Endodermal cell (in vitro differentiated cells): ENCODE measurements at regions not wholly inside any gene's neighbourhood (a gene's known extent, or its start where the extent isn't known, plus 50 kb on each side); places are given as distances from the start of the nearest gene placed in this dataset.

Experiments used
- DNase-seq: peaks from one replicate; pipeline ENCODE4 v3.0.0-alpha.2; 2017
- H3K27ac ChIP-seq: 2 replicates; pipeline ENCODE4 v1.5.1; 2013; ENCODE audit warnings: mild to moderate bottlenecking, low read depth, low read length, moderate library complexity
- H3K27me3 ChIP-seq: 2 replicates; pipeline ENCODE4 v1.6.1; 2013; ENCODE audit warnings: mild to moderate bottlenecking, low read length, moderate library complexity; ENCODE audit not compliant: insufficient read depth, control insufficient read depth, poor library complexity, severe bottlenecking
- H3K36me3 ChIP-seq: 2 replicates; pipeline ENCODE4 v1.7.0; 2013; ENCODE audit warnings: mild to moderate bottlenecking, low read length, moderate library complexity; ENCODE audit not compliant: control insufficient read depth, insufficient read depth
- H3K4me1 ChIP-seq: one replicate; pipeline ENCODE4 v1.7.0; 2013; ENCODE audit warnings: low read length; ENCODE audit not compliant: control insufficient read depth, insufficient read depth
- H3K4me3 ChIP-seq: 2 replicates; pipeline ENCODE4 v1.5.1; 2013; ENCODE audit warnings: mild to moderate bottlenecking, low read length, moderate library complexity
- H3K9ac ChIP-seq: 2 replicates; pipeline ENCODE4 v1.6.1; 2013; ENCODE audit warnings: mild to moderate bottlenecking, low read length, moderate library complexity; ENCODE audit not compliant: poor library complexity, severe bottlenecking; ENCODE audit errors: extremely low read depth
- H3K9me3 ChIP-seq: 2 replicates; pipeline ENCODE4 v1.6.1; 2013; ENCODE audit warnings: mild to moderate bottlenecking, low read length, moderate library complexity; ENCODE audit not compliant: control insufficient read depth
- H3K27ac Mint-ChIP-seq: 2 replicates; pipeline ENCODE4 v1.8.0; 2020; ENCODE audit warnings: mixed read lengths
- H3K27me3 Mint-ChIP-seq: 2 replicates; pipeline ENCODE4 v1.8.0; 2021; ENCODE audit warnings: mild to moderate bottlenecking, mixed read lengths; ENCODE audit not compliant: insufficient read depth
- H3K36me3 Mint-ChIP-seq: 2 replicates; pipeline ENCODE4 v1.8.0; 2020; ENCODE audit warnings: low read depth, mixed read lengths
- H3K4me1 Mint-ChIP-seq: 2 replicates; pipeline ENCODE4 v1.8.0; 2020; ENCODE audit warnings: mixed read lengths
- H3K4me3 Mint-ChIP-seq: 2 replicates; pipeline ENCODE4 v1.8.0; 2020; ENCODE audit warnings: mild to moderate bottlenecking, moderate library complexity, mixed read lengths
- H3K9me3 Mint-ChIP-seq: 2 replicates; pipeline ENCODE4 v1.8.0; 2020; ENCODE audit warnings: mild to moderate bottlenecking, mixed read lengths
- CTCF ChIP-seq: fragments of 200-600 bp; sonication (generic); conservative IDR thresholded peaks from 2 replicates; pipeline ENCODE4 v1.5.0; 2021; ENCODE audit warnings: antibody characterized with exemption, mild to moderate bottlenecking
- WGBS, 2 experiments: methylation state at CpG; one replicate each; pipeline versions ENCODE4 v1.1.5 to v1.1.7; 2013; ENCODE audit warnings: missing lambda C conversion rate in 2 of 2, mixed read lengths in 1 of 2; ENCODE audit not compliant: insufficient coverage in 1 of 2, insufficient read length in 1 of 2; 5-methylcytosine and 5-hydroxymethylcytosine counted together

- no peak for TF ChIP-seq CTCF
- H3K27me3 Mint-ChIP-seq, result no peaks in the 10 kb centered on the region
- Histone ChIP-seq H3K4me1 (no peaks in the 10 kb centered on the region), H3K27me3 (no peaks in the 10 kb centered on the region), H3K9me3 (peaks cover 17% of the 10 kb centered on the region), H3K9ac (no peak overlapping the region), H3K4me3 (no peak overlapping the region), H3K36me3 (no peaks in the 10 kb centered on the region), H3K27ac (no peak overlapping the region)
- no peak overlapping the region for H3K4me3 Mint-ChIP-seq
- no peak for DNase-seq
- no peaks in the 10 kb centered on the region for H3K4me1 Mint-ChIP-seq
- 60 to 88% methylated on average over 1 to 3 of the region's 3 CpGs for WGBS, 2 experiments
- no peak overlapping the region for H3K27ac Mint-ChIP-seq
- peaks cover 3% of the 10 kb centered on the region for H3K36me3 Mint-ChIP-seq
- peaks cover 37% of the 10 kb centered on the region for H3K9me3 Mint-ChIP-seq
These were observed 102.7 kb downstream of the LRRC70 start for GRCh38 chr5:62681117-62681850.

DNA sequence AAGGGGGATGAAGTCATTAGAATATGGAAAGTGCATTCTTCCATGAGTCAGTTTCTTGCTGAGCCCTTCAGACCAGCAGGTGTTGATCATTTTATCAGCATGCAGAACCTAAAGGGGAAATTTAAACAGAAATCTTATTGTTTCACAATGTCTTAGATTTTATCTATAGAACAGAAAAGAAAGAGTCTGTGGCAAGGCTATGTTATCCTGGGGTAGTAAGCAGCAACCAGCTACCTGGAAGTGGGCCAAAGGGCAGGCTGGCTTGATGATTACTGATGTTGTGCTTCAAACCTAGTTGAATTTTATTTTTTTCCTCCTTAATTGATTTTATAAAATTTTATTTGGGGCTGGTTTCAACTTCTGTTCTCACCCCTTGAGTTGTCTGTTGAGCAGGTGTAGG is 101.5 kb downstream of the LRRC70 start:
- no peaks in the 10 kb centered on the region for H3K27me3 Mint-ChIP-seq
- H3K4me3 Mint-ChIP-seq, result no peak overlapping the region
- H3K36me3 Mint-ChIP-seq, result peaks cover 3% of the 10 kb centered on the region
- H3K27ac Mint-ChIP-seq, result no peak overlapping the region
- TF ChIP-seq CTCF, result no peak
- Histone ChIP-seq H3K4me3 (no peak overlapping the region), H3K27ac (no peak overlapping the region), H3K9me3 (peaks cover 17% of the 10 kb centered on the region), H3K36me3 (no peaks in the 10 kb centered on the region), H3K27me3 (no peaks in the 10 kb centered on the region), H3K4me1 (no peaks in the 10 kb centered on the region), H3K9ac (no peak overlapping the region)
- no peaks in the 10 kb centered on the region for H3K4me1 Mint-ChIP-seq
- peaks cover 47% of the 10 kb centered on the region for H3K9me3 Mint-ChIP-seq
- no peak for DNase-seq
